Endothelial cell of umbilical vein (primary cell): ENCODE measurements at regions not wholly inside any gene's neighbourhood (a gene's known extent, or its start where the extent isn't known, plus 50 kb on each side); places are given as distances from the start of the nearest gene placed in this dataset.

Experiments used
- EZH2 ChIP-seq: IDR thresholded peaks from 2 replicates; pipeline ENCODE4 v1.6.1; 2012; ENCODE audit warnings: borderline replicate concordance, low read depth, mild to moderate bottlenecking, moderate library complexity, low read length, inconsistent platforms; ENCODE audit not compliant: severe bottlenecking
- FOS ChIP-seq: IDR thresholded peaks from 2 replicates; pipeline ENCODE4 v1.6.1; 2011; ENCODE audit warnings: mild to moderate bottlenecking, low read length, moderate library complexity, borderline replicate concordance; ENCODE audit not compliant: insufficient read depth
- TF ChIP-seq, protein P1 (sequence below), 2 donors: IDR thresholded peaks; 1 replicate in 1 of 2; 2 replicates in 1 of 2; pipeline ENCODE4 v1.5.1; 2011; ENCODE audit warnings: low read length in 2 of 2, mild to moderate bottlenecking in 2 of 2, moderate library complexity in 2 of 2, control low read depth in 1 of 2, inconsistent platforms in 1 of 2, low read depth in 1 of 2; ENCODE audit not compliant: insufficient read depth in 1 of 2; ENCODE audit errors: extremely low read depth in 1 of 2
- TF ChIP-seq, protein P2 (sequence below): IDR thresholded peaks from 2 replicates; pipeline ENCODE4 v1.6.1; 2011; ENCODE audit not compliant: insufficient read depth, insufficient read length

DNA sequence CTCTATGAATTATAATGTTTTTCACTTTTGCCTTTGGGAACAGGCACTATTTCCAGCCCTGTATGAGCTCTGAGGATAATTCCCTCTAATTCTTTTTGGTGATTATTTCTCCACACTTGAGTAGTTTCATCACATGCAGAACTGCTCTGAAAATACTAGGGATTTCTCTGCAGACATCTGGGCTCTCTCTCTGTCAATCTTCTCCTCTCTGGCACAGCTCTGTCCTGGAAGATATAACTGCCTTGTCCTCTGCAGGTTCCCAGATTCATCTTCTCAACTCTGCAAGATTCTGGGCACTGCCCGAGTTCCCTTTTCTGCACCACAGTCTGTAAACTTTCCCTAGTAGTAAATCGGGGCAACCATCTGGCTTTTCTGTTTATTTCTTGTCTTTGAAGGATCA, 131.3 kb upstream of the FMN2 start:
- TF ChIP-seq, protein P1, sequence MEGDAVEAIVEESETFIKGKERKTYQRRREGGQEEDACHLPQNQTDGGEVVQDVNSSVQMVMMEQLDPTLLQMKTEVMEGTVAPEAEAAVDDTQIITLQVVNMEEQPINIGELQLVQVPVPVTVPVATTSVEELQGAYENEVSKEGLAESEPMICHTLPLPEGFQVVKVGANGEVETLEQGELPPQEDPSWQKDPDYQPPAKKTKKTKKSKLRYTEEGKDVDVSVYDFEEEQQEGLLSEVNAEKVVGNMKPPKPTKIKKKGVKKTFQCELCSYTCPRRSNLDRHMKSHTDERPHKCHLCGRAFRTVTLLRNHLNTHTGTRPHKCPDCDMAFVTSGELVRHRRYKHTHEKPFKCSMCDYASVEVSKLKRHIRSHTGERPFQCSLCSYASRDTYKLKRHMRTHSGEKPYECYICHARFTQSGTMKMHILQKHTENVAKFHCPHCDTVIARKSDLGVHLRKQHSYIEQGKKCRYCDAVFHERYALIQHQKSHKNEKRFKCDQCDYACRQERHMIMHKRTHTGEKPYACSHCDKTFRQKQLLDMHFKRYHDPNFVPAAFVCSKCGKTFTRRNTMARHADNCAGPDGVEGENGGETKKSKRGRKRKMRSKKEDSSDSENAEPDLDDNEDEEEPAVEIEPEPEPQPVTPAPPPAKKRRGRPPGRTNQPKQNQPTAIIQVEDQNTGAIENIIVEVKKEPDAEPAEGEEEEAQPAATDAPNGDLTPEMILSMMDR (IDR thresholded peaks at IDR 0.05; ENCODE audit: extremely low read depth in 1 of 2, insufficient read depth in 1 of 2, low read depth in 1 of 2, low read length in 2 of 2) = no peak
- TF ChIP-seq EZH2 (no peak), FOS (no peak)
- TF ChIP-seq, protein P2, sequence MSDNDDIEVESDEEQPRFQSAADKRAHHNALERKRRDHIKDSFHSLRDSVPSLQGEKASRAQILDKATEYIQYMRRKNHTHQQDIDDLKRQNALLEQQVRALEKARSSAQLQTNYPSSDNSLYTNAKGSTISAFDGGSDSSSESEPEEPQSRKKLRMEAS = no peak
